ENCODE measurements at regions not wholly inside any gene's neighbourhood (a gene's known extent, or its start where the extent isn't known, plus 50 kb on each side); places are given as distances from the start of the nearest gene placed in this dataset.

GRCh38 chr4:31620476-31620875 lies 900.3 kb downstream of the PCDH7 start:
- H3K4me3 ChIP-seq (ENCODE audit: low read length): no peak overlapping the region
- TF ChIP-seq CTCF (conservative IDR thresholded peaks at IDR 0.05; ENCODE audit: low read length): no peak

GRCh38 chr4:31645236-31645635 lies 925.1 kb downstream of the PCDH7 start:
- DNase-seq (ENCODE audit: low read depth): no peak
- H3K4me3 ChIP-seq (ENCODE audit: low read length): no peak overlapping the region
- TF ChIP-seq CTCF (conservative IDR thresholded peaks at IDR 0.05; ENCODE audit: low read length): no peak

More at GRCh38 chr4:31620476-31620875, 900.3 kb downstream of the PCDH7 start:
- no peak for DNase-seq (ENCODE audit: low read depth)

- no peak for TF ChIP-seq CTCF (conservative IDR thresholded peaks at IDR 0.05; ENCODE audit: low read length)
- no peak for DNase-seq (ENCODE audit: low read depth)
- no peak overlapping the region for H3K4me3 ChIP-seq (ENCODE audit: low read length)
Observed at GRCh38 chr4:31647786-31648185, 927.6 kb downstream of the PCDH7 start.

DNA sequence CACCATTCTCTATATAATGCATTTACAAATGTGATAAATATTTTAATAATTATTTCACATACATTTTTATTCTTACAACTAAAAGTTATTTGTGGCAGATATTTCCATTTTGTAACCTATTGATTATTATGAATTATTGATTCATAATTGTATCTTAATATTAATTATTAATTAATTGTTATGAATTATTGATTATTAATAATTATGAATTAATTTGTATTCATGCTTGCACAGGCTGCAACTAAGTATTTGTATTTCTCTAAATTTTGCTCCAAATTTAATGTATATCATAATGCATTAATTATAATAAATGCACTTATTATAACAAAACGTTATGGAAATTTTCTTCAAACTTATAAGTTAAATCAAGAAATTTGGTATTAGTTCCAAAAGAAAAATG lies 929.7 kb downstream of the PCDH7 start:
- no peak for DNase-seq (ENCODE audit: low read depth)
- TF ChIP-seq CTCF (conservative IDR thresholded peaks at IDR 0.05; ENCODE audit: low read length): no peak
- no peak overlapping the region for H3K4me3 ChIP-seq (ENCODE audit: low read length)

DNA sequence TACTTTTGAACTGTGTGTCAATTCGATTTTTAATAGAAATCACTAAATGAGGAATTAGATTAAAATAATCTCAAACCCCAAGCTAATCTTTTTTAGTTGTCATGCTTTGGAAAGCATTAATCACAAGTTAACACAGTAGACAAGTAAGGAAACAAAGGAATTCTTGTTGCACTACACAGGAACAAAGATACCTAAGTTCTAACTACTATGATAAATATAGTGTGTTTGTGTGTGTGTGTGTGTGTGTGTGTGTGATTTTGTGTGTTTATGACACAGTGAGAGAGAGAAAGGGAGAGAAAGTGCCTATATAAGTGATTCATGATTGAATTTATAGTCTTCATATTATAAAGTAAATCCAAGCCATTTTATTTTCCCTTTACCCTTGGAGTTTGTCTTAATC lies 931.4 kb downstream of the PCDH7 start:
- H3K4me3 ChIP-seq (ENCODE audit: low read length): no peak overlapping the region
- no peak for TF ChIP-seq CTCF (conservative IDR thresholded peaks at IDR 0.05; ENCODE audit: low read length)

GRCh38 chr4:31655328-31655727 lies 935.2 kb downstream of the PCDH7 start:
- no peak for TF ChIP-seq CTCF (conservative IDR thresholded peaks at IDR 0.05; ENCODE audit: low read length)
- no peak overlapping the region for H3K4me3 ChIP-seq (ENCODE audit: low read length)

More for the DNA sequence above, 931.4 kb downstream of the PCDH7 start:
- no peak for DNase-seq (ENCODE audit: low read depth)

GRCh38 chr4:31657859-31658570 lies 937.8 kb downstream of the PCDH7 start:
- no peak for DNase-seq (ENCODE audit: low read depth)
- no peak overlapping the region for H3K4me3 ChIP-seq (ENCODE audit: low read length)
- TF ChIP-seq CTCF (conservative IDR thresholded peaks at IDR 0.05; ENCODE audit: low read length): no peak

More at GRCh38 chr4:31655328-31655727, 935.2 kb downstream of the PCDH7 start:
- DNase-seq (ENCODE audit: low read depth): peak; percentile 1
